Neural progenitor cell (in vitro differentiated cells): ENCODE measurements at regions not wholly inside any gene's neighbourhood (a gene's known extent, or its start where the extent isn't known, plus 50 kb on each side); places are given as distances from the start of the nearest gene placed in this dataset.

Experiments
- DNase-seq: peaks from one replicate; pipeline ENCODE4 v3.0.0-alpha.2; 2016; ENCODE audit warnings: low spot score
- H2AFZ ChIP-seq: fragments of 200-600 bp; sonication (generic); replicated peaks from 2 replicates; pipeline ENCODE4 v1.6.1; 2016; ENCODE audit warnings: antibody characterized with exemption
- H3F3A ChIP-seq: fragments of 200-600 bp; sonication (generic); 2 replicates; pipeline ENCODE4 v1.6.1; 2016; ENCODE audit warnings: antibody characterized with exemption, low read depth
- H3K27ac ChIP-seq: fragments of 200-600 bp; sonication (generic); 2 replicates; pipeline ENCODE4 v1.5.1; 2016; ENCODE audit warnings: mild to moderate bottlenecking
- H3K27me3 ChIP-seq: fragments of 200-600 bp; sonication (generic); 2 replicates; pipeline ENCODE4 v1.6.1; 2016; ENCODE audit warnings: mild to moderate bottlenecking, moderate library complexity
- H3K36me3 ChIP-seq: fragments of 200-600 bp; sonication (generic); 2 replicates; pipeline ENCODE4 v1.5.1; 2016
- H3K4me1 ChIP-seq: fragments of 200-600 bp; sonication (generic); 2 replicates; pipeline ENCODE4 v1.6.1; 2016; ENCODE audit warnings: mixed run types
- H3K4me2 ChIP-seq: fragments of 200-600 bp; sonication (generic); 2 replicates; pipeline ENCODE4 v1.6.1; 2016
- H3K4me3 ChIP-seq: fragments of 200-600 bp; sonication (generic); 2 replicates; pipeline ENCODE4 v1.5.1; 2016
- H3K79me2 ChIP-seq: fragments of 200-600 bp; sonication (generic); 2 replicates; pipeline ENCODE4 v1.6.1; 2016; ENCODE audit warnings: low read depth
- H3K9ac ChIP-seq: fragments of 200-600 bp; sonication (generic); 2 replicates; pipeline ENCODE4 v1.6.1; 2016
- H3K9me3 ChIP-seq: fragments of 200-600 bp; sonication (generic); 2 replicates; pipeline ENCODE4 v1.5.1; 2016; ENCODE audit warnings: low read depth
- H4K20me1 ChIP-seq: fragments of 200-600 bp; sonication (generic); 2 replicates; pipeline ENCODE4 v1.6.1; 2016; ENCODE audit warnings: low read depth
- H3K27ac Mint-ChIP-seq: 3 replicates; pipeline ENCODE4 v1.8.0; 2021; ENCODE audit warnings: mixed read lengths
- H3K27me3 Mint-ChIP-seq: 2 replicates; pipeline ENCODE4 v1.8.0; 2022; ENCODE audit warnings: low read depth, mild to moderate bottlenecking, inconsistent platforms, moderate library complexity, mixed read lengths; ENCODE audit not compliant: insufficient read depth
- H3K36me3 Mint-ChIP-seq: 3 replicates; pipeline ENCODE4 v1.8.0; 2021; ENCODE audit warnings: mixed read lengths
- H3K4me1 Mint-ChIP-seq: 3 replicates; pipeline ENCODE4 v1.8.0; 2021; ENCODE audit warnings: mixed read lengths
- H3K4me3 Mint-ChIP-seq: 3 replicates; pipeline ENCODE4 v1.8.0; 2021; ENCODE audit warnings: mild to moderate bottlenecking, moderate library complexity, mixed read lengths
- H3K9me3 Mint-ChIP-seq: 3 replicates; pipeline ENCODE4 v1.8.0; 2020; ENCODE audit warnings: mixed read lengths
- EZH2 ChIP-seq: fragments of 200-600 bp; sonication (generic); IDR thresholded peaks from 2 replicates; pipeline ENCODE4 v1.6.1; 2017; ENCODE audit warnings: antibody characterized with exemption, mild to moderate bottlenecking, moderate library complexity
- EZH2phosphoT487 ChIP-seq: fragments of 200-600 bp; sonication (generic); IDR thresholded peaks from 2 replicates; pipeline ENCODE4 v1.6.1; 2017; ENCODE audit warnings: antibody characterized with exemption
- TF ChIP-seq, protein P1 (sequence below): fragments of 200-600 bp; sonication (generic); IDR thresholded peaks from 2 replicates; pipeline ENCODE4 v1.5.1; 2017; ENCODE audit warnings: antibody characterized with exemption, mild to moderate bottlenecking

DNA sequence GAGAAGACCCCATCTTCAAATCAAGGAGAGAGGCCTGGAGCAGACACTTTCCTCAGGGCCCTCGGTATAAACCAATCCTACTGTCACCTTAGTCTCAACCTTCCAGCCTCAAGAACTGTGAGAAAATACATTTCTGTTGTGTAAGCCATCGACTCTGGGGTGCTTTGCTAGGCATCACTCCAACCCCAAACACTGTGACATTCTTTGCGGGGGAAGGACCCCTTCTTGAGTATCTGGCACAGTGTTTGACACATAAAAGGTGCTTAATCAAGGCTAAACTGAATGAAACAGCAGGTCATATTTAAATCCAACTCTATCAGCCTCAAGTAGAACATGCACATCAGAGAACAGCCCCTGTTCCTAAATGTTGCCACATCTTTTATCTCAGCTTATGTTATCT, 558.1 kb downstream of the INSC start:
- peaks cover 24% of the 10 kb centered on the region for H3K9me3 Mint-ChIP-seq
- no peak overlapping the region for H3K4me2 ChIP-seq
- H3K4me3 ChIP-seq, result no peak overlapping the region
- H3K9ac ChIP-seq, result no peak overlapping the region
- peaks cover 9% of the 10 kb centered on the region for H3K4me1 Mint-ChIP-seq
- DNase-seq, result no peak
- no peaks in the 10 kb centered on the region for H3F3A ChIP-seq
- H3K36me3 ChIP-seq, result peaks cover 13% of the 10 kb centered on the region
- no peaks in the 10 kb centered on the region for H3K4me1 ChIP-seq
- peaks cover 15% of the 10 kb centered on the region for H3K9me3 ChIP-seq
- H3K36me3 Mint-ChIP-seq, result peaks cover 6% of the 10 kb centered on the region
- peaks cover 4% of the 10 kb centered on the region for H3K27me3 Mint-ChIP-seq
- no peak overlapping the region for H2AFZ ChIP-seq
- H3K79me2 ChIP-seq, result no peaks in the 10 kb centered on the region
- TF ChIP-seq EZH2 (no peak), EZH2phosphoT487 (no peak)
- TF ChIP-seq, protein P1, sequence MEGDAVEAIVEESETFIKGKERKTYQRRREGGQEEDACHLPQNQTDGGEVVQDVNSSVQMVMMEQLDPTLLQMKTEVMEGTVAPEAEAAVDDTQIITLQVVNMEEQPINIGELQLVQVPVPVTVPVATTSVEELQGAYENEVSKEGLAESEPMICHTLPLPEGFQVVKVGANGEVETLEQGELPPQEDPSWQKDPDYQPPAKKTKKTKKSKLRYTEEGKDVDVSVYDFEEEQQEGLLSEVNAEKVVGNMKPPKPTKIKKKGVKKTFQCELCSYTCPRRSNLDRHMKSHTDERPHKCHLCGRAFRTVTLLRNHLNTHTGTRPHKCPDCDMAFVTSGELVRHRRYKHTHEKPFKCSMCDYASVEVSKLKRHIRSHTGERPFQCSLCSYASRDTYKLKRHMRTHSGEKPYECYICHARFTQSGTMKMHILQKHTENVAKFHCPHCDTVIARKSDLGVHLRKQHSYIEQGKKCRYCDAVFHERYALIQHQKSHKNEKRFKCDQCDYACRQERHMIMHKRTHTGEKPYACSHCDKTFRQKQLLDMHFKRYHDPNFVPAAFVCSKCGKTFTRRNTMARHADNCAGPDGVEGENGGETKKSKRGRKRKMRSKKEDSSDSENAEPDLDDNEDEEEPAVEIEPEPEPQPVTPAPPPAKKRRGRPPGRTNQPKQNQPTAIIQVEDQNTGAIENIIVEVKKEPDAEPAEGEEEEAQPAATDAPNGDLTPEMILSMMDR, result no peak
- no peaks in the 10 kb centered on the region for H3K27me3 ChIP-seq
- no peak overlapping the region for H3K27ac Mint-ChIP-seq
- H3K27ac ChIP-seq, result no peak overlapping the region
- no peak overlapping the region for H3K4me3 Mint-ChIP-seq
- no peaks in the 10 kb centered on the region for H4K20me1 ChIP-seq

DNA sequence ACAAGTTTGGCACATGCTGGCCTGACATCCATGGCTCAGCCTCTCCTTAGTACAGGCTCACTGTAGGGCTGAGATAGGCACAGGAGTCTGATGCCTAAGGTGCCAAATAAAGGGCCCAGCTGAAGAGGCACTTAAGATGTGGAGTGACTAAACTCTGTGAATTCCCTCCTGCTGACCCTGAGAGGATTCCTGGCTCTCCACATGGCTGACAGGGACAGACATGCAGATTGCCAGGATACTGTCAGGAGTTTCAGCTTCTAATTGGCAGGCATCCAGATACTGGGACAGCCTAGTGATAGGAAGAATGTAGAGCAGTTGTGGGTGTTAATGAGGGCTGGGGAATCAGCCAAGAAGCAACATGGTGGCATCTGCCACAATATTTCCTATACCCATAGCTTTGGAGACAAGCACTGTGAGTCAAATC, 558.7 kb downstream of the INSC start:
- Histone ChIP-seq H3F3A (no peaks in the 10 kb centered on the region), H4K20me1 (no peaks in the 10 kb centered on the region), H3K79me2 (no peaks in the 10 kb centered on the region), H3K27ac (no peak overlapping the region), H3K36me3 (peaks cover 13% of the 10 kb centered on the region), H3K4me2 (no peak overlapping the region), H2AFZ (no peak overlapping the region), H3K9ac (no peak overlapping the region), H3K4me1 (no peaks in the 10 kb centered on the region), H3K9me3 (peaks cover 15% of the 10 kb centered on the region), H3K4me3 (no peak overlapping the region), H3K27me3 (no peaks in the 10 kb centered on the region)
- H3K4me3 Mint-ChIP-seq, result no peak overlapping the region
- H3K4me1 Mint-ChIP-seq, result peaks cover 9% of the 10 kb centered on the region
- H3K27ac Mint-ChIP-seq, result no peak overlapping the region
- H3K36me3 Mint-ChIP-seq, result peaks cover 3% of the 10 kb centered on the region
- TF ChIP-seq EZH2 (no peak), EZH2phosphoT487 (no peak)
- TF ChIP-seq, protein P1, result no peak
- peaks cover 4% of the 10 kb centered on the region for H3K27me3 Mint-ChIP-seq
- peaks cover 24% of the 10 kb centered on the region for H3K9me3 Mint-ChIP-seq
- DNase-seq, result no peak

DNA sequence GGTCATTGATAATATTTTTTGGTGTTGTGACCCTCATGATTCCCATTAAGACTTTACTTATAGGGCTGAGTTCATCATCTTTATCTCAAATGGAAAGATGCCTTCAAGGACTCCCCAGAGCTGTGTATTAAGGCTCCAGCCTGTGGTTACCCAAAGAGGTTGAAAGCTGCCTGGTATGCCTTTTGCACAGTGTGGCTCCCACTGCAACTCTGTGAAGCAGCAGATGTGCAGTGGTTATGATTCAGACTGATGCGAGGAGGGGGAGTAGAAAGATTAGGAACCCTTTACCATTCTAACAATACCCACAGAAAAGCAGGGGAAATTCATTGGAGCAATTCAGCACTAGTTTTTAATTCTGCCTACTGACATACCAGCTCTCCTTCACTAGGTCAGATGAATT, 560.0 kb downstream of the INSC start:
- Histone ChIP-seq H3K4me2 (no peak overlapping the region), H3F3A (no peaks in the 10 kb centered on the region), H3K79me2 (no peaks in the 10 kb centered on the region), H3K4me3 (no peak overlapping the region), H4K20me1 (no peaks in the 10 kb centered on the region), H3K9ac (no peak overlapping the region), H3K9me3 (peaks cover 15% of the 10 kb centered on the region), H3K27me3 (no peaks in the 10 kb centered on the region), H3K4me1 (no peaks in the 10 kb centered on the region), H3K27ac (no peak overlapping the region), H2AFZ (no peak overlapping the region), H3K36me3 (peaks cover 13% of the 10 kb centered on the region)
- peaks cover 31% of the 10 kb centered on the region for H3K9me3 Mint-ChIP-seq
- no peak for DNase-seq
- no peak overlapping the region for H3K4me3 Mint-ChIP-seq
- peaks cover 9% of the 10 kb centered on the region for H3K4me1 Mint-ChIP-seq
- H3K27me3 Mint-ChIP-seq, result peaks cover 4% of the 10 kb centered on the region
- no peak overlapping the region for H3K27ac Mint-ChIP-seq
- peaks cover 5% of the 10 kb centered on the region for H3K36me3 Mint-ChIP-seq
- TF ChIP-seq EZH2 (no peak), EZH2phosphoT487 (no peak)
- TF ChIP-seq, protein P1, result no peak
